ENCODE measurements at regions not wholly inside any gene's neighbourhood (a gene's known extent, or its start where the extent isn't known, plus 50 kb on each side); places are given as distances from the start of the nearest gene placed in this dataset.

DNA sequence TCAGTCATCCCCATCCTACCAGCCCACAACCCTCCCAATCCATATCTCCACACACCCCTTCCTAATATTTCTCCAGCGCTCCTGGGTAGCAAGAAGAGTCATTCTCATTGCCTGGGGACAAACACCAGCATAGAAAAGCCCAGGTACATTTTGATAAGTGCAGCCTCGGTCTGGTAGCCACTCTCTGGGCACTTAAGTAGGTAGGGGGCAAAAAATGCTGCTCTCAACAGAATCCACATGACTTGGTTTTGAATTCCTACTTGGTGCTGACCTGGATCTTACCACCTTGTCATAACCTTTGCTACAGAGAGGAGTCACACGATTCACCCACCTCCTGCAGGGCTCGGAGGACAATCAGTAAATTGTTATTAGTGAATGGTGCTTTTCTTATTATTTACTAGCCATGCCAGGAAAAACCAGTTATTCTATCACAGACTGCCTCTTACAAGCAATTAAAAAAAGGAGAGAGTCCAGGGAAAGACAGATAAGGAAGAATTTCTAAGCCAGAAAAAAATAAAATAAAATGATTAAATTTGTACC lies 249.1 kb downstream of the LY86 start:
- H3K4me1 Mint-ChIP-seq, result no peaks in the 10 kb centered on the region
- Histone ChIP-seq H3K4me1 (no peaks in the 10 kb centered on the region), H3K9ac (no peak overlapping the region), H3K27ac (no peak overlapping the region), H3F3A (ENCODE audit: low read depth) (no peaks in the 10 kb centered on the region), H3K27me3 (no peaks in the 10 kb centered on the region), H3K4me3 (no peak overlapping the region), H4K20me1 (ENCODE audit: low read depth) (no peaks in the 10 kb centered on the region), H3K79me2 (ENCODE audit: low read depth) (no peaks in the 10 kb centered on the region), H3K9me3 (ENCODE audit: low read depth) (no peaks in the 10 kb centered on the region), H3K36me3 (no peaks in the 10 kb centered on the region), H3K4me2 (no peak overlapping the region), H2AFZ (replicated peaks) (no peak overlapping the region)
- H3K4me3 Mint-ChIP-seq, result no peak overlapping the region
- no peaks in the 10 kb centered on the region for H3K36me3 Mint-ChIP-seq
- no peaks in the 10 kb centered on the region for H3K9me3 Mint-ChIP-seq
- DNase-seq (ENCODE audit: low spot score), result no peak
- H3K27me3 Mint-ChIP-seq (ENCODE audit: insufficient read depth, low read depth), result no peaks in the 10 kb centered on the region
- no peak overlapping the region for H3K27ac Mint-ChIP-seq
- TF ChIP-seq EZH2 (IDR thresholded peaks at IDR 0.05), result no peak
- TF ChIP-seq, protein P1, sequence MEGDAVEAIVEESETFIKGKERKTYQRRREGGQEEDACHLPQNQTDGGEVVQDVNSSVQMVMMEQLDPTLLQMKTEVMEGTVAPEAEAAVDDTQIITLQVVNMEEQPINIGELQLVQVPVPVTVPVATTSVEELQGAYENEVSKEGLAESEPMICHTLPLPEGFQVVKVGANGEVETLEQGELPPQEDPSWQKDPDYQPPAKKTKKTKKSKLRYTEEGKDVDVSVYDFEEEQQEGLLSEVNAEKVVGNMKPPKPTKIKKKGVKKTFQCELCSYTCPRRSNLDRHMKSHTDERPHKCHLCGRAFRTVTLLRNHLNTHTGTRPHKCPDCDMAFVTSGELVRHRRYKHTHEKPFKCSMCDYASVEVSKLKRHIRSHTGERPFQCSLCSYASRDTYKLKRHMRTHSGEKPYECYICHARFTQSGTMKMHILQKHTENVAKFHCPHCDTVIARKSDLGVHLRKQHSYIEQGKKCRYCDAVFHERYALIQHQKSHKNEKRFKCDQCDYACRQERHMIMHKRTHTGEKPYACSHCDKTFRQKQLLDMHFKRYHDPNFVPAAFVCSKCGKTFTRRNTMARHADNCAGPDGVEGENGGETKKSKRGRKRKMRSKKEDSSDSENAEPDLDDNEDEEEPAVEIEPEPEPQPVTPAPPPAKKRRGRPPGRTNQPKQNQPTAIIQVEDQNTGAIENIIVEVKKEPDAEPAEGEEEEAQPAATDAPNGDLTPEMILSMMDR (IDR thresholded peaks at IDR 0.05), result no peak
- TF ChIP-seq EZH2phosphoT487 (IDR thresholded peaks at IDR 0.05), result no peak

DNA sequence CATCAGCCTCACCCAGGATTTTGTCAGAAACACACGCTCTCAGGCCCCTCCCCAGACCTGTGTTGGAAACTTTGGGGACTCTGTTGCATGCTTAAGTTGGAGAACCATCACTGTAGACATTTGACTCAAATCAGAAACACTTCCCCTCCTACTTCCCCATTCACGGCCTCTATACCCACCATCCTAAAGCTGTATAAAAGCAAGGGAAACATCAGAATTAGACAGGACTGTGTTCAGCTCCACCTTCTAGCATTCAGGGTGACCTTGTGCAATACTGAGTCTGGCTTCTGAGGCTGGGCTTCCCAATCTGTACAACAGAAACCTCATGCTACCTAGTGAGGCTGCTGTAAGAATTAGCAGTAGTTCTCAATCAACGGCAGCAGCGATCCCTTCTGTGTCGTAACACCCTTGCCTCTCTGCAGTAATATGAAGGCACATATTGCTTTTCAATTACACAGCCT lies 252.3 kb downstream of the LY86 start:
- H3K27me3 ChIP-seq, result no peaks in the 10 kb centered on the region
- TF ChIP-seq EZH2phosphoT487 (IDR thresholded peaks at IDR 0.05) (no peak), EZH2 (IDR thresholded peaks at IDR 0.05) (no peak)
- TF ChIP-seq, protein P1 (IDR thresholded peaks at IDR 0.05), result no peak
- no peaks in the 10 kb centered on the region for H3K79me2 ChIP-seq (ENCODE audit: low read depth)
- H2AFZ ChIP-seq (replicated peaks), result no peak overlapping the region
- H3K9me3 ChIP-seq (ENCODE audit: low read depth), result no peaks in the 10 kb centered on the region
- no peaks in the 10 kb centered on the region for H3F3A ChIP-seq (ENCODE audit: low read depth)
- H3K4me1 ChIP-seq, result no peaks in the 10 kb centered on the region
- H3K9me3 Mint-ChIP-seq, result peaks cover 4% of the 10 kb centered on the region
- no peak overlapping the region for H3K27ac ChIP-seq
- no peaks in the 10 kb centered on the region for H3K36me3 ChIP-seq
- H3K4me2 ChIP-seq, result no peak overlapping the region
- H3K27me3 Mint-ChIP-seq (ENCODE audit: insufficient read depth, low read depth), result peaks cover 2% of the 10 kb centered on the region
- no peaks in the 10 kb centered on the region for H3K36me3 Mint-ChIP-seq
- H3K9ac ChIP-seq, result no peak overlapping the region
- no peaks in the 10 kb centered on the region for H3K4me1 Mint-ChIP-seq
- H3K27ac Mint-ChIP-seq, result no peak overlapping the region
- no peaks in the 10 kb centered on the region for H4K20me1 ChIP-seq (ENCODE audit: low read depth)
- H3K4me3 ChIP-seq, result no peak overlapping the region
- no peak overlapping the region for H3K4me3 Mint-ChIP-seq
- DNase-seq (ENCODE audit: low spot score), result no peak

DNA sequence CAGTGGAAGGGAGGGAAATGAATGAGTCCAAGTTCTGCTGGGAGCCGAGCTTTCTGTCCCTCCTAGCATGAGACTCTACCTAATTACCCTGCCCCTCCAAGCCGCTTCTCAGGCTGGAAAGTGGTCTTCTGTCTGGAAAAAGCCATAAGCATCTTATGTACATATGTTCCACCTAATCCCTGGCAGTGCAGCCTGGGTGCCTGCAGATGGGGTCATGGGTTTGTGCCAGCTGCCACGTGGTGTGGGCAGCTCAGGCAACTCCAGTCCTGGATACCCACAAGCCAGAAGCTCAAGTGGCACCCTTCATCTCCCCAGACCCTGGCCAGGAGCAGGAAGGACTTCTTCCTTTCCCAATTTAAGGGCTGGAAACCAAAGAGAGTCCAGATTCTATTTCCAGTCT lies 253.1 kb downstream of the LY86 start:
- H3K27me3 Mint-ChIP-seq (ENCODE audit: insufficient read depth, low read depth), result peaks cover 2% of the 10 kb centered on the region
- H2AFZ ChIP-seq (replicated peaks), result no peak overlapping the region
- H3K27ac Mint-ChIP-seq, result no peak overlapping the region
- no peaks in the 10 kb centered on the region for H4K20me1 ChIP-seq (ENCODE audit: low read depth)
- no peaks in the 10 kb centered on the region for H3K27me3 ChIP-seq
- no peaks in the 10 kb centered on the region for H3K4me1 ChIP-seq
- no peak overlapping the region for H3K4me3 ChIP-seq
- no peaks in the 10 kb centered on the region for H3K79me2 ChIP-seq (ENCODE audit: low read depth)
- H3K4me2 ChIP-seq, result no peak overlapping the region
- no peak overlapping the region for H3K9ac ChIP-seq
- TF ChIP-seq EZH2 (IDR thresholded peaks at IDR 0.05), result no peak
- no peak for TF ChIP-seq EZH2phosphoT487 (IDR thresholded peaks at IDR 0.05)
- TF ChIP-seq, protein P1 (IDR thresholded peaks at IDR 0.05), result no peak
- no peak overlapping the region for H3K27ac ChIP-seq
- H3F3A ChIP-seq (ENCODE audit: low read depth), result no peaks in the 10 kb centered on the region
- H3K36me3 Mint-ChIP-seq, result no peaks in the 10 kb centered on the region
- no peaks in the 10 kb centered on the region for H3K9me3 ChIP-seq (ENCODE audit: low read depth)
- no peaks in the 10 kb centered on the region for H3K4me1 Mint-ChIP-seq
- H3K9me3 Mint-ChIP-seq, result peaks cover 6% of the 10 kb centered on the region
- H3K36me3 ChIP-seq, result no peaks in the 10 kb centered on the region
- DNase-seq (ENCODE audit: low spot score), result no peak
- H3K4me3 Mint-ChIP-seq, result no peak overlapping the region

All from neural progenitor cell (in vitro differentiated cells).